WTC11 (cell line): ENCODE measurements at regions not wholly inside any gene's neighbourhood (a gene's known extent, or its start where the extent isn't known, plus 50 kb on each side); places are given as distances from the start of the nearest gene placed in this dataset.
A peak's percentile ranks its signal among the peaks of the same experiment; 100 is the strongest.

ENCODE experiments used
- ATAC-seq: fragments of 200-7000 bp; cut with Tn5 transposase; 2 replicates; pipeline ENCODE4 v1.10.0; 2021; ENCODE audit warnings: mild to moderate bottlenecking, moderate library complexity
- CTCF ChIA-PET: fragments of 300-600 bp; sonication (Branson Sonifier 250); formaldehyde crosslinking; loops from one replicate; lab custom pipeline; 2021; ENCODE audit warnings: antibody characterized with exemption; lab: Charles Lee
- POLR2A ChIA-PET: fragments of 350-600 bp; sonication (Branson Sonifier 250); formaldehyde crosslinking; loops from one replicate; lab custom pipeline; 2021; ENCODE audit warnings: antibody characterized with exemption; lab: Charles Lee
- DNase-seq: peaks from one replicate; pipeline ENCODE4 v3.0.0; 2021; ENCODE audit warnings: low spot score
- H3K27ac Mint-ChIP-seq: 2 replicates; pipeline ENCODE4 v1.8.0; 2021; ENCODE audit warnings: mixed read lengths
- H3K27me3 Mint-ChIP-seq: 2 replicates; pipeline ENCODE4 v1.8.0; 2021; ENCODE audit warnings: low read depth, mild to moderate bottlenecking, moderate library complexity, mixed read lengths
- H3K36me3 Mint-ChIP-seq: 2 replicates; pipeline ENCODE4 v1.8.0; 2021; ENCODE audit warnings: mixed read lengths
- H3K4me1 Mint-ChIP-seq: 2 replicates; pipeline ENCODE4 v1.8.0; 2022; ENCODE audit warnings: mixed read lengths
- H3K4me3 Mint-ChIP-seq: 2 replicates; pipeline ENCODE4 v1.8.0; 2021; ENCODE audit warnings: mild to moderate bottlenecking, moderate library complexity, mixed read lengths
- H3K9me3 Mint-ChIP-seq: 2 replicates; pipeline ENCODE4 v1.8.0; 2021; ENCODE audit warnings: mixed read lengths
- AFF4 ChIP-seq: sonication (generic); formaldehyde crosslinking; IDR thresholded peaks from 2 replicates; pipeline ENCODE4 v1.8.1; 2023; ENCODE audit warnings: mild to moderate bottlenecking, missing genetic modification reagents, borderline replicate concordance
- CBFB ChIP-seq: sonication (generic); formaldehyde crosslinking; IDR thresholded peaks from 2 replicates; pipeline ENCODE4 v1.8.1; 2022; ENCODE audit warnings: mild to moderate bottlenecking, low read depth, missing genetic modification reagents
- E2F5 ChIP-seq: sonication (generic); formaldehyde crosslinking; IDR thresholded peaks from 2 replicates; pipeline ENCODE4 v1.8.1; 2022; ENCODE audit warnings: mild to moderate bottlenecking, moderate library complexity, missing genetic modification reagents
- FOXJ3 ChIP-seq: sonication (generic); formaldehyde crosslinking; IDR thresholded peaks from 2 replicates; pipeline ENCODE4 v1.9.0; 2021; ENCODE audit warnings: missing genetic modification reagents, mild to moderate bottlenecking, borderline replicate concordance
- FOXP1 ChIP-seq: sonication (generic); formaldehyde crosslinking; IDR thresholded peaks from 2 replicates; pipeline ENCODE4 v1.8.0; 2022; ENCODE audit warnings: missing genetic modification reagents, mild to moderate bottlenecking, moderate library complexity, borderline replicate concordance
- HMGA2 ChIP-seq: fragments of 250-450 bp; sonication (Bioruptor Pico); IDR thresholded peaks from 2 replicates; pipeline ENCODE4 v1.4.0; 2021; ENCODE audit warnings: mild to moderate bottlenecking, moderate library complexity
- IRF2 ChIP-seq: sonication (generic); formaldehyde crosslinking; IDR thresholded peaks from 2 replicates; pipeline ENCODE4 v1.8.0; 2022; ENCODE audit warnings: low read depth, missing genetic modification reagents, borderline replicate concordance
- MXD4 ChIP-seq: fragments of 250-450 bp; sonication (Bioruptor Pico); IDR thresholded peaks from 2 replicates; pipeline ENCODE4 v1.8.0; 2021; ENCODE audit warnings: mild to moderate bottlenecking, moderate library complexity, borderline replicate concordance
- MYBL2 ChIP-seq: sonication (generic); formaldehyde crosslinking; IDR thresholded peaks from 2 replicates; pipeline ENCODE4 v1.8.1; 2023; ENCODE audit warnings: mild to moderate bottlenecking, moderate library complexity, missing genetic modification reagents
- NR2C2 ChIP-seq: sonication (generic); formaldehyde crosslinking; IDR thresholded peaks from 2 replicates; pipeline ENCODE4 v1.8.0; 2022; ENCODE audit warnings: mild to moderate bottlenecking, missing genetic modification reagents
- TEAD4 ChIP-seq: sonication (generic); formaldehyde crosslinking; IDR thresholded peaks from 2 replicates; pipeline ENCODE4 v1.8.0; 2022; ENCODE audit warnings: mild to moderate bottlenecking, missing genetic modification reagents
- ZBTB43 ChIP-seq: sonication (generic); formaldehyde crosslinking; IDR thresholded peaks from 2 replicates; pipeline ENCODE4 v1.8.1; 2023; ENCODE audit warnings: mild to moderate bottlenecking, missing genetic modification reagents
- ZNF263 ChIP-seq: sonication (generic); formaldehyde crosslinking; IDR thresholded peaks from 2 replicates; pipeline ENCODE4 v1.8.1; 2022; ENCODE audit warnings: low read depth, mild to moderate bottlenecking, moderate library complexity, missing genetic modification reagents
- ZNF317 ChIP-seq: sonication (generic); formaldehyde crosslinking; IDR thresholded peaks from 2 replicates; pipeline ENCODE4 v1.8.1; 2023; ENCODE audit warnings: low read depth, mild to moderate bottlenecking, moderate library complexity, missing genetic modification reagents, borderline replicate concordance
- ZNF396 ChIP-seq: fragments of 250-450 bp; sonication (Bioruptor Pico); IDR thresholded peaks from 2 replicates; pipeline ENCODE4 v1.8.0; 2021; ENCODE audit warnings: mild to moderate bottlenecking, moderate library complexity, borderline replicate concordance
- ZSCAN18 ChIP-seq: fragments of 250-450 bp; sonication (Bioruptor Pico); IDR thresholded peaks from 2 replicates; pipeline ENCODE4 v2.1.2; 2022; ENCODE audit warnings: mild to moderate bottlenecking, moderate library complexity

- Mint-ChIP-seq H3K36me3 (peaks cover 16% of the 10 kb centered on the region), H3K27me3 (no peaks in the 10 kb centered on the region), H3K9me3 (peaks cover 27% of the 10 kb centered on the region), H3K4me1 (no peaks in the 10 kb centered on the region), H3K4me3 (no peak overlapping the region)
- CTCF ChIA-PET, result no interaction called here
- POLR2A ChIA-PET, result no interaction called here
- ATAC-seq, result no peak
- no peak for DNase-seq
- TF ChIP-seq FOXJ3 (CRISPR knock-in tag) (no peak), HMGA2 (CRISPR knock-in tag) (peak; percentile 97)
- TF ChIP-seq, all 79 proteins: peak for 1
- H3K27ac Mint-ChIP-seq, result no peak overlapping the region
Observed at GRCh38 chr4:188858696-188859095, 719.5 kb downstream of the TRIML1 start.

GRCh38 chr4:188864741-188865140 lies 725.5 kb downstream of the TRIML1 start:
- POLR2A ChIA-PET, result no interaction called here
- Mint-ChIP-seq H3K36me3 (peaks cover 7% of the 10 kb centered on the region), H3K27me3 (no peaks in the 10 kb centered on the region), H3K4me1 (no peaks in the 10 kb centered on the region), H3K27ac (no peak overlapping the region), H3K9me3 (peaks cover 18% of the 10 kb centered on the region), H3K4me3 (no peak overlapping the region)
- ATAC-seq (no peak), DNase-seq (no peak)
- TF ChIP-seq MXD4 (CRISPR knock-in tag) (no peak), MYBL2 (CRISPR knock-in tag) (no peak), ZNF396 (CRISPR knock-in tag) (no peak), TEAD4 (CRISPR knock-in tag) (no peak), ZBTB43 (CRISPR knock-in tag) (no peak), NR2C2 (CRISPR knock-in tag) (no peak), ZNF317 (CRISPR knock-in tag) (no peak), CBFB (CRISPR knock-in tag) (no peak), E2F5 (no peak), FOXP1 (CRISPR knock-in tag) (no peak), AFF4 (CRISPR knock-in tag) (no peak), IRF2 (CRISPR knock-in tag) (no peak), ZSCAN18 (CRISPR knock-in tag) (no peak)
- CTCF ChIA-PET, result no interaction called here

DNA sequence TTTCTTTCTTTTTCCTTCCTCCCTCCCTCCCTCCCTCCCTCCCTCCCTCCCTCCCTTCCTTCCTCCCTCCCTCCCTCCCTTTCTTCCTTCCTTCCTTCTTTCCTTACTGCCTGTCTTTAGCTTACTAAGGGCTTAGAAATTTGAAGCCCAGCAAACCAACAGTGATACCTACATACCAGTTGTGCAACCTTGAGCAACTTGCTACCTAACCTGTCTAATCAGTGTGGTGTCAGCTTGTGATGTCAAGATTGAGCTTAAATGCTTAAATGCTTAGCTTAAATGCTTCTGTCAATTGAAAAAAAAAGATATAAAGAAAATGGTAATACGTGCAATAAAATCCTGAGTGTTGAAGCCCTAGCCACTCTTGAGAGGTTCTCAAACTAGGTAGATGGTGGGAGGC lies 728.6 kb downstream of the TRIML1 start:
- DNase-seq (no peak), ATAC-seq (no peak)
- TF ChIP-seq ZNF263 (CRISPR knock-in tag), result no peak
- Mint-ChIP-seq H3K4me1 (no peaks in the 10 kb centered on the region), H3K9me3 (peaks cover 3% of the 10 kb centered on the region; the same call in 1 of the 2 replicates), H3K27me3 (no peaks in the 10 kb centered on the region), H3K27ac (no peak overlapping the region), H3K4me3 (no peak overlapping the region), H3K36me3 (no peaks in the 10 kb centered on the region)
- CTCF ChIA-PET, result no interaction called here
- POLR2A ChIA-PET, result no interaction called here
